NT2/D1 (cell line): ENCODE measurements at regions not wholly inside any gene's neighbourhood (a gene's known extent, or its start where the extent isn't known, plus 50 kb on each side); places are given as distances from the start of the nearest gene placed in this dataset.

Experiments
- YY1 ChIP-seq: IDR thresholded peaks from 2 replicates; pipeline ENCODE4 v1.6.1; 2011; ENCODE audit not compliant: insufficient read length, insufficient read depth
- ZNF274 ChIP-seq: IDR thresholded peaks from 2 replicates; pipeline ENCODE4 v1.6.1; 2011; ENCODE audit warnings: mild to moderate bottlenecking, low read depth, low read length

DNA sequence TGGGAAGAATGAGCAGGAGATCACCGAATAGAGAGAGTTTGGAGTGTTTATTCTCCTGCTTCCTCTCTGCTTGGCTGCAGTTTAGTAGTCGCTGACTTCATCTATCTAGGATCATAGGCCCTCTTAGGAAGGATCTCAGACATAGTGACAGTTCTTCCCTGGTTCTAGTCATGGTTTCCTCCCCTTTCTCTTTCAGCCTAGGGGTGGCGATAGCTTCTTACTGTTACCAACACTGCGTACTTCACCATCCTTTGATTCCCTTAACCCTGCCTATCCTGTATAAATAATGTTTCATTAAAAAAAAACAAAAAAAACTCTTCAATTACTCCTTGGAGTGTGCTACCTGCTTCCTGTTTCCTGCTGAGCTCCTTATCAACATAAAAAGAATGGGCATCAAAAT lies 103.8 kb downstream of the DDX53 start:
- TF ChIP-seq ZNF274: no peak
- no peak for TF ChIP-seq YY1
